Sigmoid colon (tissue), 4 donors: ENCODE measurements at regions not wholly inside any gene's neighbourhood (a gene's known extent, or its start where the extent isn't known, plus 50 kb on each side); places are given as distances from the start of the nearest gene placed in this dataset.

ENCODE experiments used
- CTCF ChIP-seq, 4 experiments: fragments of 450-650 bp in 3 of 4; fragments of 200-600 bp in 1 of 4; IDR thresholded peaks; one replicate each; pipeline ENCODE4 v1.5.1; 2016 to 2019; ENCODE audit warnings: antibody characterized with exemption in 4 of 4, mild to moderate bottlenecking in 3 of 4, moderate library complexity in 2 of 4
- EP300 ChIP-seq, 4 donors: sonication (generic); formaldehyde crosslinking; IDR thresholded peaks; one replicate each; pipeline ENCODE4 v1.6.1; 2017; ENCODE audit warnings: antibody characterized with exemption in 4 of 4
- POLR2A ChIP-seq, 2 donors: fragments of 450-650 bp; IDR thresholded peaks; one replicate each; pipeline ENCODE4 v1.6.1; 2016; ENCODE audit warnings: antibody characterized with exemption in 2 of 2, mild to moderate bottlenecking in 2 of 2, moderate library complexity in 2 of 2
- POLR2AphosphoS5 ChIP-seq, 4 donors: sonication (generic); formaldehyde crosslinking; IDR thresholded peaks; one replicate each; pipeline ENCODE4 v1.6.1; 2017; ENCODE audit warnings: antibody characterized with exemption in 4 of 4

DNA sequence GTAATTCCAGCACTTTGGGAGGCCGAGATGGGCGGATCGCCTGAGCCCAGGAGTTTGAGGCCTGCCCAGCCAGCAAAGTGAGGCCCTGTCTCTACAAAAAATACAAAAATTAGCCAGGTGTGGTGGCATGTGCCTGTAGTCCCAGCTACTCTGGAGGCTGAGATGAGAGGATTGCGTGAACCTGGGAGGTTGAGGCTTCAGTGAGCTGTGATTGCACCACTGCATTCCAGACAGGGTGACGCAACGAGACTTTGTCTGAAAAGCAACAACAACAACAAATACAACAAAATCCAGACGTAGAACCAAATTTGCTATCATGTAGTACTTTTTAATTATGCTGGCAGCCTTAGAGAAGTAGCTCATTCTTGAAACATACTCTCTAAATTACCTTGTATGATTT lies 277.1 kb downstream of the KLF5 start:
- TF ChIP-seq POLR2A (IDR thresholded peaks at IDR 0.05): no peak
- TF ChIP-seq CTCF (IDR thresholded peaks at IDR 0.05): no peak
- TF ChIP-seq POLR2AphosphoS5 (IDR thresholded peaks at IDR 0.05): no peak
- no peak for TF ChIP-seq EP300 (IDR thresholded peaks at IDR 0.05)
